ENCODE measurements at regions not wholly inside any gene's neighbourhood (a gene's known extent, or its start where the extent isn't known, plus 50 kb on each side); places are given as distances from the start of the nearest gene placed in this dataset.

DNA sequence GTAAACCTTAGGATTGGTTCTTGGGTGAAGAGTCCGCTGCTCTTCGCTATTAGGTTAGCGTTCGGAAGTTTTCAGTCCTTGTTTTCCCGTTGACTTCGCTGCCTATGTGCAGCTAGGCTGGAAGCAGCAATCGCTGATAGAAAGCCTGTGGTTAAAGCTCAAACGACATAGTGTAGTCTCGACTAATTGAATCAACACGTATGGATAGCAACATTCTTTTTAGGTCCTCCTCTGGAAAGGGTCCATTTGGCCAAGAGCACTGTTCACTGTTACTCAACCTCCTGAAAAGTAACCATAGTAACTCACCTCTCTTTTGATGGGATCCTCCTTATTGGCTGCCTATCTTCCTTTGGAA lies 355.5 kb downstream of the SNAPC1 start:
- TF ChIP-seq TBP (CRISPR knock-in tag; IDR thresholded peaks at IDR 0.05) = no peak
- TF ChIP-seq EP300 (IDR thresholded peaks at IDR 0.05; ENCODE audit: low read depth in 2 of 2, low read length in 2 of 2) = no peak
- no peak for TF ChIP-seq EP300 (CRISPR knock-in tag; IDR thresholded peaks at IDR 0.05; ENCODE audit: borderline replicate concordance)
- TF ChIP-seq ZNF549 (CRISPR knock-in tag; IDR thresholded peaks at IDR 0.05) = no peak
- TF ChIP-seq CBFB (CRISPR knock-in tag; IDR thresholded peaks at IDR 0.05) = no peak
- TF ChIP-seq, protein P1, sequence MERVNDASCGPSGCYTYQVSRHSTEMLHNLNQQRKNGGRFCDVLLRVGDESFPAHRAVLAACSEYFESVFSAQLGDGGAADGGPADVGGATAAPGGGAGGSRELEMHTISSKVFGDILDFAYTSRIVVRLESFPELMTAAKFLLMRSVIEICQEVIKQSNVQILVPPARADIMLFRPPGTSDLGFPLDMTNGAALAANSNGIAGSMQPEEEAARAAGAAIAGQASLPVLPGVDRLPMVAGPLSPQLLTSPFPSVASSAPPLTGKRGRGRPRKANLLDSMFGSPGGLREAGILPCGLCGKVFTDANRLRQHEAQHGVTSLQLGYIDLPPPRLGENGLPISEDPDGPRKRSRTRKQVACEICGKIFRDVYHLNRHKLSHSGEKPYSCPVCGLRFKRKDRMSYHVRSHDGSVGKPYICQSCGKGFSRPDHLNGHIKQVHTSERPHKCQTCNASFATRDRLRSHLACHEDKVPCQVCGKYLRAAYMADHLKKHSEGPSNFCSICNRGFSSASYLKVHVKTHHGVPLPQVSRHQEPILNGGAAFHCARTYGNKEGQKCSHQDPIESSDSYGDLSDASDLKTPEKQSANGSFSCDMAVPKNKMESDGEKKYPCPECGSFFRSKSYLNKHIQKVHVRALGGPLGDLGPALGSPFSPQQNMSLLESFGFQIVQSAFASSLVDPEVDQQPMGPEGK (CRISPR knock-in tag; IDR thresholded peaks at IDR 0.05) = no peak
- TF ChIP-seq, protein P2, sequence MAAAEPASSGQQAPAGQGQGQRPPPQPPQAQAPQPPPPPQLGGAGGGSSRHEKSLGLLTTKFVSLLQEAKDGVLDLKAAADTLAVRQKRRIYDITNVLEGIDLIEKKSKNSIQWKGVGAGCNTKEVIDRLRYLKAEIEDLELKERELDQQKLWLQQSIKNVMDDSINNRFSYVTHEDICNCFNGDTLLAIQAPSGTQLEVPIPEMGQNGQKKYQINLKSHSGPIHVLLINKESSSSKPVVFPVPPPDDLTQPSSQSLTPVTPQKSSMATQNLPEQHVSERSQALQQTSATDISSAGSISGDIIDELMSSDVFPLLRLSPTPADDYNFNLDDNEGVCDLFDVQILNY (CRISPR knock-in tag; conservative IDR thresholded peaks at IDR 0.05) = no peak
- TF ChIP-seq, protein P3, sequence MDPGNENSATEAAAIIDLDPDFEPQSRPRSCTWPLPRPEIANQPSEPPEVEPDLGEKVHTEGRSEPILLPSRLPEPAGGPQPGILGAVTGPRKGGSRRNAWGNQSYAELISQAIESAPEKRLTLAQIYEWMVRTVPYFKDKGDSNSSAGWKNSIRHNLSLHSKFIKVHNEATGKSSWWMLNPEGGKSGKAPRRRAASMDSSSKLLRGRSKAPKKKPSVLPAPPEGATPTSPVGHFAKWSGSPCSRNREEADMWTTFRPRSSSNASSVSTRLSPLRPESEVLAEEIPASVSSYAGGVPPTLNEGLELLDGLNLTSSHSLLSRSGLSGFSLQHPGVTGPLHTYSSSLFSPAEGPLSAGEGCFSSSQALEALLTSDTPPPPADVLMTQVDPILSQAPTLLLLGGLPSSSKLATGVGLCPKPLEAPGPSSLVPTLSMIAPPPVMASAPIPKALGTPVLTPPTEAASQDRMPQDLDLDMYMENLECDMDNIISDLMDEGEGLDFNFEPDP (CRISPR knock-in tag; conservative IDR thresholded peaks at IDR 0.05) = no peak
- no peak for TF ChIP-seq ZNF770 (CRISPR knock-in tag; IDR thresholded peaks at IDR 0.05)
- TF ChIP-seq POLR2G (IDR thresholded peaks at IDR 0.05; ENCODE audit: low read depth, low read length) = no peak

Data from HepG2 (cell line).